Activated CD8-positive, alpha-beta T cell treated with anti-CD3 and anti-CD28 coated beads for 36 hours (primary cell): ENCODE measurements at regions not wholly inside any gene's neighbourhood (a gene's known extent, or its start where the extent isn't known, plus 50 kb on each side); places are given as distances from the start of the nearest gene placed in this dataset.

ENCODE experiments used
- ATAC-seq: fragments of 200-7000 bp; cut with Tn5 transposase; one replicate; pipeline ENCODE4 v1.10.0; 2021; ENCODE audit warnings: mild to moderate bottlenecking, moderate library complexity
- CTCF ChIA-PET: fragments of 350-600 bp; sonication (Branson Sonifier 250); formaldehyde crosslinking; loops from one replicate; lab custom pipeline; 2021; ENCODE audit warnings: antibody characterized with exemption; lab: Charles Lee
- POLR2A ChIA-PET: fragments of 350-600 bp; sonication (Branson Sonifier 250); formaldehyde crosslinking; loops from one replicate; lab custom pipeline; 2021; ENCODE audit warnings: antibody characterized with exemption; lab: Charles Lee
- DNase-seq: peaks from one replicate; pipeline ENCODE4 v3.0.0-alpha.2; 2020
- H3K27ac Mint-ChIP-seq: one replicate; pipeline ENCODE4 v1.8.0; 2021; ENCODE audit warnings: mild to moderate bottlenecking, mixed read lengths
- H3K27me3 Mint-ChIP-seq: one replicate; pipeline ENCODE4 v1.8.0; 2021; ENCODE audit warnings: mixed read lengths
- H3K36me3 Mint-ChIP-seq: one replicate; pipeline ENCODE4 v1.8.0; 2021; ENCODE audit warnings: low read depth, mixed read lengths
- H3K4me1 Mint-ChIP-seq: one replicate; pipeline ENCODE4 v1.8.0; 2021; ENCODE audit warnings: low read depth, mixed read lengths
- H3K4me3 Mint-ChIP-seq: one replicate; pipeline ENCODE4 v1.8.0; 2021; ENCODE audit warnings: mild to moderate bottlenecking, moderate library complexity, mixed read lengths
- H3K9me3 Mint-ChIP-seq: one replicate; pipeline ENCODE4 v1.8.0; 2021; ENCODE audit warnings: mixed read lengths
- CTCF ChIP-seq: fragments of 200-600 bp; IDR thresholded peaks from one replicate; pipeline ENCODE4 v1.8.0; 2022; ENCODE audit warnings: antibody characterized with exemption, mild to moderate bottlenecking
- intact Hi-C: fragments of 100-400 bp; cut with micrococcal nuclease; formaldehyde crosslinking; loops from one replicate; pipeline ENCODE4 v1.10.0; 2022

- DNase-seq, result no peak
- ChIA-PET POLR2A (no interaction called here), CTCF (interaction anchor here (2.0 kb wide), 1 partner anchor 11 kb away, joined by 5 read pairs; no protein-coding TSS in a partner anchor)
- no peak overlapping the region for H3K27ac Mint-ChIP-seq
- intact Hi-C loops, result no loop called here
- no peak for ATAC-seq
- H3K4me1 Mint-ChIP-seq, result peaks cover 4% of the 10 kb centered on the region
- no peak for TF ChIP-seq CTCF
- H3K9me3 Mint-ChIP-seq, result no peaks in the 10 kb centered on the region
- H3K4me3 Mint-ChIP-seq, result no peak overlapping the region
- H3K36me3 Mint-ChIP-seq, result no peaks in the 10 kb centered on the region
- H3K27me3 Mint-ChIP-seq, result peaks cover 8% of the 10 kb centered on the region
Measured at GRCh38 chr1:14340002-14340785, 258.3 kb upstream of the KAZN start.

- intact Hi-C loops, result no loop called here
- H3K4me1 Mint-ChIP-seq, result no peaks in the 10 kb centered on the region
- TF ChIP-seq CTCF, result no peak
- DNase-seq (no peak), ATAC-seq (no peak)
- no peak overlapping the region for H3K4me3 Mint-ChIP-seq
- no peaks in the 10 kb centered on the region for H3K9me3 Mint-ChIP-seq
- ChIA-PET POLR2A (no interaction called here), CTCF (interaction anchor here (2.0 kb wide), 1 partner anchor 12 kb away, joined by 5 read pairs; no protein-coding TSS in a partner anchor)
- H3K27me3 Mint-ChIP-seq, result peaks cover 8% of the 10 kb centered on the region
- no peaks in the 10 kb centered on the region for H3K36me3 Mint-ChIP-seq
- no peak overlapping the region for H3K27ac Mint-ChIP-seq
Measured at GRCh38 chr1:14341147-14341546, 257.3 kb upstream of the KAZN start.

GRCh38 chr1:14345946-14346550 lies 252.4 kb upstream of the KAZN start:
- TF ChIP-seq CTCF, result no peak
- Mint-ChIP-seq H3K36me3 (no peaks in the 10 kb centered on the region), H3K4me3 (no peak overlapping the region), H3K27ac (no peak overlapping the region), H3K9me3 (no peaks in the 10 kb centered on the region), H3K27me3 (peaks cover 10% of the 10 kb centered on the region), H3K4me1 (no peaks in the 10 kb centered on the region)
- CTCF ChIA-PET, result no interaction called here
- no peak for DNase-seq
- ATAC-seq, result no peak
- POLR2A ChIA-PET, result no interaction called here
- intact Hi-C loops, result no loop called here

- H3K4me1 Mint-ChIP-seq, result no peaks in the 10 kb centered on the region
- no peak for DNase-seq
- intact Hi-C loops, result no loop called here
- H3K4me3 Mint-ChIP-seq, result no peak overlapping the region
- TF ChIP-seq CTCF, result no peak
- H3K9me3 Mint-ChIP-seq, result no peaks in the 10 kb centered on the region
- ChIA-PET CTCF (no interaction called here), POLR2A (no interaction called here)
- no peaks in the 10 kb centered on the region for H3K36me3 Mint-ChIP-seq
- H3K27ac Mint-ChIP-seq, result no peak overlapping the region
- no peak for ATAC-seq
- peaks cover 6% of the 10 kb centered on the region for H3K27me3 Mint-ChIP-seq
Measured at GRCh38 chr1:14347186-14347585, 251.3 kb upstream of the KAZN start.

- Mint-ChIP-seq H3K27me3 (peaks cover 6% of the 10 kb centered on the region), H3K4me3 (no peak overlapping the region), H3K27ac (no peak overlapping the region), H3K4me1 (no peaks in the 10 kb centered on the region), H3K9me3 (no peaks in the 10 kb centered on the region), H3K36me3 (no peaks in the 10 kb centered on the region)
- ChIA-PET CTCF (no interaction called here), POLR2A (no interaction called here)
- ATAC-seq, result no peak
- no peak for DNase-seq
- no peak for TF ChIP-seq CTCF
- intact Hi-C loops, result no loop called here
Measured at GRCh38 chr1:14347776-14348175, 250.7 kb upstream of the KAZN start.
